Kidney tubule cell (primary cell): ENCODE measurements at regions not wholly inside any gene's neighbourhood (a gene's known extent, or its start where the extent isn't known, plus 50 kb on each side); places are given as distances from the start of the nearest gene placed in this dataset.

Source experiments
- DNase-seq: peaks from one replicate; pipeline ENCODE4 v3.0.0-alpha.2; 2018; ENCODE audit warnings: low spot score

- DNase-seq, result peak; percentile 48
These were observed 50.8 kb upstream of the TSHZ2 start for GRCh38 chr20:52921340-52921739.

- DNase-seq, result no peak
These were observed 53.8 kb upstream of the TSHZ2 start for GRCh38 chr20:52918311-52918710.

GRCh38 chr20:52915564-52915963 is 56.6 kb upstream of the TSHZ2 start:
- no peak for DNase-seq

- no peak for DNase-seq
These were observed 57.3 kb upstream of the TSHZ2 start for GRCh38 chr20:52914870-52915269.

GRCh38 chr20:52913650-52914387 is 58.3 kb upstream of the TSHZ2 start:
- DNase-seq, result no peak

- no peak for DNase-seq
These were observed 66.7 kb upstream of the TSHZ2 start for GRCh38 chr20:52905241-52905994.

- no peak for DNase-seq
These were observed 67.3 kb upstream of the TSHZ2 start for GRCh38 chr20:52904837-52905236.

- no peak for DNase-seq
These were observed 73.0 kb upstream of the TSHZ2 start for GRCh38 chr20:52899041-52899608.

GRCh38 chr20:52896348-52896747 is 75.8 kb upstream of the TSHZ2 start:
- no peak for DNase-seq

- no peak for DNase-seq
These were observed 76.5 kb upstream of the TSHZ2 start for GRCh38 chr20:52895701-52896100.

GRCh38 chr20:52895235-52895634 is 76.9 kb upstream of the TSHZ2 start:
- no peak for DNase-seq

- DNase-seq, result no peak
These were observed 78.7 kb upstream of the TSHZ2 start for GRCh38 chr20:52893498-52893897.

GRCh38 chr20:52892023-52892422 is 80.1 kb upstream of the TSHZ2 start:
- no peak for DNase-seq

- no peak for DNase-seq
These were observed 82.0 kb upstream of the TSHZ2 start for GRCh38 chr20:52890130-52890529.

- peak; percentile 53 for DNase-seq
These were observed 82.9 kb upstream of the TSHZ2 start for GRCh38 chr20:52889225-52889624.

- peak; percentile 3 for DNase-seq
These were observed 84.1 kb upstream of the TSHZ2 start for GRCh38 chr20:52888096-52888495.

GRCh38 chr20:52880997-52881396 is 91.2 kb upstream of the TSHZ2 start:
- DNase-seq, result no peak

- DNase-seq, result no peak
These were observed 91.9 kb upstream of the TSHZ2 start for GRCh38 chr20:52880259-52880658.

GRCh38 chr20:52874241-52874640 is 97.9 kb upstream of the TSHZ2 start:
- DNase-seq, result no peak

- no peak for DNase-seq
These were observed 102.3 kb upstream of the TSHZ2 start for GRCh38 chr20:52869698-52870501.

- DNase-seq, result no peak
These were observed 102.9 kb upstream of the TSHZ2 start for GRCh38 chr20:52869276-52869675.

- no peak for DNase-seq
These were observed 104.9 kb upstream of the TSHZ2 start for GRCh38 chr20:52867305-52867704.
